Left lung (tissue), 4 donors: ENCODE measurements at regions not wholly inside any gene's neighbourhood (a gene's known extent, or its start where the extent isn't known, plus 50 kb on each side); places are given as distances from the start of the nearest gene placed in this dataset.
A peak's percentile ranks its signal among the peaks of the same experiment; 100 is the strongest.

ENCODE experiments used
- ATAC-seq: fragments of 200-7000 bp; cut with Tn5 transposase; one replicate; pipeline ENCODE4 v1.9.1; 2020; ENCODE audit warnings: moderate library complexity
- DNase-seq, 4 donors: peaks; one replicate each; pipeline ENCODE4 v3.0.0-alpha.2; 2013 to 2020
- H3K27ac ChIP-seq, 2 donors: fragments of 200-600 bp; sonication (generic) in 1 of 2; one replicate each; pipeline versions ENCODE4 v1.5.0 to v1.8.0; 2020 to 2021
- H3K27me3 ChIP-seq, 2 donors: fragments of 200-600 bp; sonication (generic) in 1 of 2; one replicate each; pipeline versions ENCODE4 v1.5.0 to v1.8.0; 2020 to 2021
- H3K36me3 ChIP-seq, 2 donors: fragments of 200-600 bp; sonication (generic) in 1 of 2; one replicate each; pipeline versions ENCODE4 v1.5.0 to v1.8.0; 2020 to 2021
- H3K4me1 ChIP-seq, 2 donors: fragments of 200-600 bp; one replicate each; pipeline ENCODE4 v1.8.0; 2021
- H3K4me3 ChIP-seq, 2 donors: fragments of 200-600 bp; sonication (generic) in 1 of 2; one replicate each; pipeline versions ENCODE4 v1.5.0 to v1.8.0; 2020 to 2021; ENCODE audit warnings: mild to moderate bottlenecking in 1 of 2
- H3K9me3 ChIP-seq, 2 donors: fragments of 200-600 bp; sonication (generic) in 1 of 2; one replicate each; pipeline versions ENCODE4 v1.5.0 to v1.8.0; 2020 to 2021
- CTCF ChIP-seq, 2 donors: fragments of 200-600 bp; sonication (generic) in 1 of 2; IDR thresholded peaks; one replicate each; pipeline versions ENCODE4 v1.5.0 to v1.8.0; 2021; ENCODE audit warnings: antibody characterized with exemption in 2 of 2
- intact Hi-C, 2 donors: fragments of 100-400 bp; cut with DNase I; formaldehyde crosslinking; loops; one replicate each; pipeline versions ENCODE4 v1.11.2 to v1.14.2; 2022
- donor health status: DM: no; HTN: yes; CAD: no.
- donor health status: DM: no; HTN: no; CAD: no.

GRCh38 chr15:62588938-62589670 lies 424.0 kb upstream of the C2CD4B start:
- TF ChIP-seq CTCF (IDR thresholded peaks at IDR 0.05), result no peak
- no peaks in the 10 kb centered on the region for H3K9me3 ChIP-seq
- no peak overlapping the region for H3K4me3 ChIP-seq
- no peaks in the 10 kb centered on the region for H3K4me1 ChIP-seq
- H3K27ac ChIP-seq, result no peak overlapping the region
- DNase-seq, result no peak
- H3K36me3 ChIP-seq, result no peaks in the 10 kb centered on the region
- no peak for ATAC-seq
- intact Hi-C loops, result no loop called here
- no peaks in the 10 kb centered on the region for H3K27me3 ChIP-seq

- Histone ChIP-seq H3K27me3 (no peaks in the 10 kb centered on the region), H3K9me3 (no peaks in the 10 kb centered on the region), H3K4me1 (no peaks in the 10 kb centered on the region), H3K36me3 (no peaks in the 10 kb centered on the region), H3K27ac (no peak overlapping the region), H3K4me3 (no peak overlapping the region)
- no peak for TF ChIP-seq CTCF (IDR thresholded peaks at IDR 0.05)
- ATAC-seq (peak; percentile 65), DNase-seq (no peak)
- intact Hi-C loops, result no loop called here
These were observed 427.1 kb upstream of the C2CD4B start for GRCh38 chr15:62591842-62592838.

DNA sequence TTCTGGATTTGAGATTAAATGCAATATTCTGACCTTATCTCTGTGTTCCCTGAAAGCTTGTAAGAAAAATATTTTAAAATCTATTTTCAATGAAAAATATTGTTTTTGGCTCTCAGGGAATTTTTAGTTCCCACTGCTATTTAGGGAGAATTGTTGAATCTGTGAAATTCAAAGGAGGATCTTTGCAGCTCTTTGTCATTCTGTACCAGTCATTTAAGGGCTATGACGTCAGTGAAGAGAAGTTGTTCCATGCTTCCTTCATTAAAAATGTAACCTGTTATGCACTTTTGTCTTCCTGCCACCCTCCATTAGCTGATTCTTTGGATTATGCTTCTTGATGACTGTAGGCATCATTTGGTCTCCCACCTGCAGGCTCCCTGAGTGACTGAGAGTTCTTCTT lies 427.8 kb upstream of the C2CD4B start:
- Histone ChIP-seq H3K27me3 (no peaks in the 10 kb centered on the region), H3K27ac (no peak overlapping the region), H3K4me3 (no peak overlapping the region), H3K36me3 (no peaks in the 10 kb centered on the region), H3K4me1 (no peaks in the 10 kb centered on the region), H3K9me3 (no peaks in the 10 kb centered on the region)
- no peak for TF ChIP-seq CTCF (IDR thresholded peaks at IDR 0.05)
- no peak for ATAC-seq
- intact Hi-C loops, result no loop called here
- no peak for DNase-seq

DNA sequence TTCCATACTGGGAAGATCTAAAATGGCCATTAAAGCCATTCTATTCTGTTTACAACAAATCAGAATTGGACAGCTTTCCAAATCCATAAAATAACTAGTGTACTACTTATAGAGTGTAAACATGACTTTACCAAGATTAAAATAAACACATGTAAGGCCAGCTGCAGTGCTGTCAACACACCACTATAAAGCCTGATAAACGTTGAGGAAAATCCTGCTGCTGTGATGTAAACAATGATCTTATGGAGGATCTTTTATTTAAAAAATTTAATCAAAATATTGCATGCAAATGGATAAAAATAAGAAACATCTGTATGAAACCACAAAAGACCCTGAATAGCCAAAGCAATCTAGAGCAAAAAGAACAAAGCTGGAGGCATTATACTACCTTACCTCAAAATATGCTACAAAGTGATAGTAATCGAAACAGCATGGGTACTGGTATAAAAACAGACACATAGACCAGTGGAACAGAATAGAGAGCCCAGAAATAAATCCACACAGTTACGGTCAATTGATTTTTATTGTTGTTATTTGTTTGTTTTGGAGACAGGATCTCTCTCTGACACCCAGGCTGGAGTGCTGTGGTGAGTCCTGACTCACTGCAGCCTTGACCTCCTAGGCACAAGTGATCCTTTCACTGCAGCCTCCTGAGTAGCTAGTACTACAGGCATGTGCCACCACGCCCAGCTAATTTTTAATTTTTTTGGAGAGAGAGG lies 428.8 kb upstream of the C2CD4B start:
- TF ChIP-seq CTCF (IDR thresholded peaks at IDR 0.05), result no peak
- no peak for DNase-seq
- no peak for ATAC-seq
- H3K9me3 ChIP-seq, result no peaks in the 10 kb centered on the region
- intact Hi-C loops, result no loop called here
- H3K4me1 ChIP-seq, result no peaks in the 10 kb centered on the region
- no peaks in the 10 kb centered on the region for H3K27me3 ChIP-seq
- no peak overlapping the region for H3K4me3 ChIP-seq
- no peaks in the 10 kb centered on the region for H3K36me3 ChIP-seq
- H3K27ac ChIP-seq, result no peak overlapping the region
